RWPE2 (cell line): ENCODE measurements at regions not wholly inside any gene's neighbourhood (a gene's known extent, or its start where the extent isn't known, plus 50 kb on each side); places are given as distances from the start of the nearest gene placed in this dataset.
"Not testable (repeated sequence)": the region's sequence is repeated elsewhere in the genome, so short reads cannot be mapped to it uniquely, and the experiment has no call there.

Source experiments
- ATAC-seq: fragments of 200-7000 bp; cut with Tn5 transposase; 3 replicates; pipeline ENCODE4 v1.9.1; 2021; ENCODE audit warnings: low read depth
- DNase-seq: peaks from one replicate; pipeline ENCODE4 v3.0.0-alpha.2; 2020; ENCODE audit warnings: low spot score
- H3K27ac ChIP-seq: fragments of 450-650 bp; 2 replicates; pipeline ENCODE4 v1.5.1; 2017; ENCODE audit warnings: mild to moderate bottlenecking; ENCODE audit not compliant: poor library complexity, severe bottlenecking
- H3K27me3 ChIP-seq: fragments of 250-450 bp; sonication (Bioruptor Pico); 2 replicates; pipeline ENCODE4 v1.5.1; 2021; ENCODE audit warnings: mild to moderate bottlenecking, moderate library complexity; ENCODE audit not compliant: insufficient read depth, poor library complexity, severe bottlenecking
- H3K36me3 ChIP-seq: fragments of 250-450 bp; sonication (Bioruptor Pico); 2 replicates; pipeline ENCODE4 v1.5.1; 2020; ENCODE audit warnings: low read depth, mild to moderate bottlenecking, moderate library complexity
- H3K4me1 ChIP-seq: fragments of 250-450 bp; sonication (Bioruptor Pico); 2 replicates; pipeline ENCODE4 v1.5.1; 2021; ENCODE audit warnings: mild to moderate bottlenecking, moderate library complexity; ENCODE audit not compliant: insufficient read depth, poor library complexity, severe bottlenecking
- H3K4me3 ChIP-seq: fragments of 250-450 bp; sonication (Bioruptor Pico); 2 replicates; pipeline ENCODE4 v1.5.1; 2021; ENCODE audit warnings: mild to moderate bottlenecking, moderate library complexity; ENCODE audit not compliant: severe bottlenecking
- H3K9me3 ChIP-seq: fragments of 250-450 bp; sonication (Bioruptor Pico); 2 replicates; pipeline ENCODE4 v1.5.1; 2021; ENCODE audit warnings: mild to moderate bottlenecking, moderate library complexity; ENCODE audit not compliant: severe bottlenecking
- CTCF ChIP-seq: fragments of 450-650 bp; IDR thresholded peaks from one replicate; pipeline ENCODE4 v1.5.1; 2017; ENCODE audit warnings: mild to moderate bottlenecking, moderate library complexity; ENCODE audit not compliant: poor library complexity, severe bottlenecking

DNA sequence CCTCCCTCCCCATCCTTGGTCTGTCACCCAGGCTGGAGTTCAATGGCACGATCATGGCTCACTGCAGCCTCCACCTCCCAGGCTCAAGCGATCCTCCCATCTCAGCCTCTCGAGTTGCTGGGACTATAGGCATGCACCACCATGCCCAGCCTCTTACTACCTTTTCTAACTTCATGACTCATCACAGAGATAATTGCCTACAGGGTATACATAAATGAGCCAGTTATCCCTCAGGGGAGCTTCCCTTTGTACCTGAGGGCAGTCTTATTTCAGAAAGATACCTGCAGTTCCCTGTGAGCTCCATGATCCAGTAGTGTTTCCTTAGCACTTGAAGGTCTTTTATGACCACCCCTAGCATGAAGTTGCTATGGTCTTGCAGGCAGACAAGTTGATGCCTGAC lies 94.2 kb upstream of the DNAJC1 start:
- Histone ChIP-seq H3K36me3 (no peaks in the 10 kb centered on the region), H3K4me3 (no peak overlapping the region), H3K27ac (no peak overlapping the region), H3K27me3 (no peaks in the 10 kb centered on the region), H3K4me1 (no peaks in the 10 kb centered on the region), H3K9me3 (no peaks in the 10 kb centered on the region)
- ATAC-seq (no peak), DNase-seq (no peak)
- TF ChIP-seq CTCF: no peak

GRCh38 chr10:22091260-22091659 lies 87.7 kb upstream of the DNAJC1 start:
- not testable (repeated sequence) for H3K36me3 ChIP-seq, ATAC-seq, DNase-seq, H3K27me3 ChIP-seq, H3K27ac ChIP-seq, H3K9me3 ChIP-seq, H3K4me3 ChIP-seq
- H3K4me1 ChIP-seq: peaks cover 14% of the 10 kb centered on the region

DNA sequence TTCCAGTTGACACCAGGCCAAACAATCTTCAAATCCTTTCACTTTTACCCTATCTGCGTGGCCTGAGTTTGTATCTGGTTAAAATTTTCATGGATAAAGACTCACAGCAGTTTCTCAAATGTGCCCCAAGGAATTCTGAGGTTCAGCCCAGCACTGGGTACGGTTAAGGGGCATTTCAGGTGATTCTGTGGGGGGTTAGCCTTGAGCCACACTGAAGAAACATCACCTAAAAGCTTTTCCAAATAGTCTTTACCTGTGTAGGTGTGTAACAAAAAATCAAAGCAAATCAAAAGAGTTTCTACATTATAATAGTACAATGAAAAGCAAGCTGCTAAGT lies 83.8 kb upstream of the DNAJC1 start:
- Histone ChIP-seq H3K27me3 (peaks cover 5% of the 10 kb centered on the region), H3K27ac (no peak overlapping the region), H3K9me3 (no peaks in the 10 kb centered on the region), H3K4me3 (no peak overlapping the region), H3K4me1 (peaks cover 14% of the 10 kb centered on the region), H3K36me3 (no peaks in the 10 kb centered on the region)
- DNase-seq (no peak), ATAC-seq (0 out of 3 replicates have a peak, but pooled peaks have one; percentile 17)
- no peak for TF ChIP-seq CTCF

DNA sequence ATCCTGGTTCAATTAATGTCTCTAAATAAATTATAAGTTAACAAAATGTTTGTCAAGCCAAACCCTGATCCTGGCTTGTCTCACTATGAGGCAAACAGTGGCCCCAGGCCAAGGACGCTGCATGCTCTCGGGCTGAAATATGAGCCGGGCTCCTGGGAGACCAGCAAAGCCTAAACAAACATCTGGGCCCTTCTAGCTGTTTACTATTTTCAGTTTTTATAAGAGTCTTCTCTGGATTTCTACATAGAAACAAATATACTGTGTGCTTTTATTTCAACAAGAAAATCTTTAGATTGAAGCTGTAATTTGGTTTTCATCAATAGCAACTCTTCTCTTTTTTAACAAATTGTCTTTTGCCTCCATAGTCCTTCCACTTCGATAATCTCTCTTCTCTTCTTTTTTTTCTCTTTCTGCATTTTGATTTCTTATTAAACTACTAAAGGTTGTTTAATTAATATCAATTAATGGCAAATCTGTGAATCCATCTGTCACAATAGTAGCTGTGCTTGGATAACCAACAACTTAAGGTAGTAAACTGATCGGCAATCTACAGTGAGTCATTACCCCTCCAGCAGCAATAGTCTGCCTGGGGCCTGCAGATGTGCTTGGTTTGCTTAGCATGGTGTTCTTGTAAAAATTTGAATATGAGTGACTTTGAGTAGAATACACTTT lies 83.3 kb upstream of the DNAJC1 start:
- no peak overlapping the region for H3K27ac ChIP-seq
- no peaks in the 10 kb centered on the region for H3K36me3 ChIP-seq
- no peaks in the 10 kb centered on the region for H3K9me3 ChIP-seq
- DNase-seq (peak; percentile 68), ATAC-seq (peak; percentile 97)
- no peak for TF ChIP-seq CTCF
- peaks cover under 1% of the 10 kb centered on the region for H3K27me3 ChIP-seq
- peaks cover 14% of the 10 kb centered on the region for H3K4me1 ChIP-seq
- H3K4me3 ChIP-seq: no peak overlapping the region

DNA sequence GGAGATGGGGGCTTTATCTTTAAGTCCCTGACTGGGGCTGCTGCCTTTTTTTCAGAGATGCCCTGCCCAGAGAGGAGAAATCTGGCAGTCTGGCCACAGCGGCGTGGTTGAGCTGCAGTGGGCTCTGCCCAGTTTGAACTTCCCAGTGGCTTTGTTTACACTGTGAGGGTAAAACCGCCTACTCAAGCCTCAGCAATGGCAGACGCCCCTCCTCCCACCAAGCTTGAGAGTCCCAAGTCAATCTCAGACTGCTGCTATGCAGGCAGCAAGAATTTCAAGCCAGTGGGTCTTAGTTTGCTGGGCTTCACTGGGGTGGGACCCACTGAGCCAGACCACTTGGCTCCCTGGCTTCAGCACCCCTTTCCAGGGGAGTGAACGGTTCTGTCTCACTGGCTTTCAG lies 76.4 kb upstream of the DNAJC1 start:
- DNase-seq, H3K27ac ChIP-seq, H3K9me3 ChIP-seq, H3K4me1 ChIP-seq, H3K36me3 ChIP-seq, H3K27me3 ChIP-seq, ATAC-seq, H3K4me3 ChIP-seq: not testable (repeated sequence)

DNA sequence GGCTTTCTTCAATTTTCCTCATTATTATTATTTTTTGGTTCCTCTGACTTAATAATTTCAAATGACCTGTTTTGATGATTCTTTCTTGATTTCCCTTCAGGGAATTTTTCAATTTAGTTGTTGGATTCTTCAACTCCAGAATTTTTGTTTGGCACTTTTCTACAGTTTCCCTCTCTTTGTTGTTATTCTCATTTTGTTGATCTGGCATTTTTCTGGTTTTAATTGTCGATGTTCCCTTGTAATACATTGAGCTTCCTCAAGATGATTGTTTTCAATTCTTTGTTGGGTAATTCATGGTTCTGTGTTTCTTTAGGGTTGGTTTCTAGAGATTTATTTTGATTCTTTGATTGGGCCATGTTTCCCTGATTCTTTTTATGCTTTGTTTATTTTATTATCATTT lies 67.8 kb upstream of the DNAJC1 start:
- DNase-seq (no peak), ATAC-seq (no peak)
- H3K36me3 ChIP-seq: no peaks in the 10 kb centered on the region
- no peak overlapping the region for H3K27ac ChIP-seq
- no peak overlapping the region for H3K4me3 ChIP-seq
- H3K9me3 ChIP-seq: no peaks in the 10 kb centered on the region
- H3K4me1 ChIP-seq: no peaks in the 10 kb centered on the region
- H3K27me3 ChIP-seq: no peaks in the 10 kb centered on the region
- TF ChIP-seq CTCF: no peak
